ENCODE measurements at regions not wholly inside any gene's neighbourhood (a gene's known extent, or its start where the extent isn't known, plus 50 kb on each side); places are given as distances from the start of the nearest gene placed in this dataset.
A peak's percentile ranks its signal among the peaks of the same experiment; 100 is the strongest.
"Not testable (repeated sequence)": the region's sequence is repeated elsewhere in the genome, so short reads cannot be mapped to it uniquely, and the experiment has no call there.

DNA sequence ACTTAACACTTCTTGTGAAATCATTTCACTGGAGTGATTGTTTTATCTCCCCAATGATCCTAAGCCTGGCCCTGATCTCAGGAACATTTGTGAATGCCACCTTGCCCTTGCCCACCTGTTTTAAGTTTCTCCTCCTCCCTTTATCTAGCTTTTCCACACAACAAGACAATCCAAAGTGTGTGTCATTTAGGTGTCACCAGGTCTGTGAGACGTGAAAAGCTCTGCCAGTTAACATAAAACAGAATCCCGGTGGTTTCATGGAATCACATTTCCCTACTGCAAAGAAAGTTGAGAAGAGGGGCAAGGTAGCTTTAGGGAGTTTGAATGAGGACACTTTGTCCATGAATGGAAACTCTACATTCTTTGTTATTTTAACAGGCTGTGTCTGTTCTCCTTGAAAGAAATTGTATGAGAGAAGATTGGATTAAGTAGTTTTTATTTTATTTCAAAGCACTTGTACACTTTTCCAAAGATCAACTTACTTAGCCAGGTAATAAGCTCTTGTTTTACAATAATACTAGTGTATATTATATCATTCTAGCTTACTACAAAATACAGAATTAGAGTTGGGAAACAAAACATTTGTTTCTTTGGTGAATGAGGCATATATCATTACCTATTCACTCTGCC is 239.0 kb downstream of the ISL1 start:
- H3K4me1 ChIP-seq: no peaks in the 10 kb centered on the region
- H3K27ac ChIP-seq: no peak overlapping the region
- DNase-seq (no peak), ATAC-seq (no peak)
- H3K36me3 ChIP-seq: no peaks in the 10 kb centered on the region
- peaks cover 0 to 2% of the 10 kb centered on the region in 2 donors for H3K9me3 ChIP-seq
- intact Hi-C loops (cut with DNase I): no loop called here
- no peak overlapping the region for H3K4me3 ChIP-seq
- H3K27me3 ChIP-seq: no peaks in the 10 kb centered on the region
- TF ChIP-seq, protein P1, sequence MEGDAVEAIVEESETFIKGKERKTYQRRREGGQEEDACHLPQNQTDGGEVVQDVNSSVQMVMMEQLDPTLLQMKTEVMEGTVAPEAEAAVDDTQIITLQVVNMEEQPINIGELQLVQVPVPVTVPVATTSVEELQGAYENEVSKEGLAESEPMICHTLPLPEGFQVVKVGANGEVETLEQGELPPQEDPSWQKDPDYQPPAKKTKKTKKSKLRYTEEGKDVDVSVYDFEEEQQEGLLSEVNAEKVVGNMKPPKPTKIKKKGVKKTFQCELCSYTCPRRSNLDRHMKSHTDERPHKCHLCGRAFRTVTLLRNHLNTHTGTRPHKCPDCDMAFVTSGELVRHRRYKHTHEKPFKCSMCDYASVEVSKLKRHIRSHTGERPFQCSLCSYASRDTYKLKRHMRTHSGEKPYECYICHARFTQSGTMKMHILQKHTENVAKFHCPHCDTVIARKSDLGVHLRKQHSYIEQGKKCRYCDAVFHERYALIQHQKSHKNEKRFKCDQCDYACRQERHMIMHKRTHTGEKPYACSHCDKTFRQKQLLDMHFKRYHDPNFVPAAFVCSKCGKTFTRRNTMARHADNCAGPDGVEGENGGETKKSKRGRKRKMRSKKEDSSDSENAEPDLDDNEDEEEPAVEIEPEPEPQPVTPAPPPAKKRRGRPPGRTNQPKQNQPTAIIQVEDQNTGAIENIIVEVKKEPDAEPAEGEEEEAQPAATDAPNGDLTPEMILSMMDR (IDR thresholded peaks at IDR 0.05): no peak

DNA sequence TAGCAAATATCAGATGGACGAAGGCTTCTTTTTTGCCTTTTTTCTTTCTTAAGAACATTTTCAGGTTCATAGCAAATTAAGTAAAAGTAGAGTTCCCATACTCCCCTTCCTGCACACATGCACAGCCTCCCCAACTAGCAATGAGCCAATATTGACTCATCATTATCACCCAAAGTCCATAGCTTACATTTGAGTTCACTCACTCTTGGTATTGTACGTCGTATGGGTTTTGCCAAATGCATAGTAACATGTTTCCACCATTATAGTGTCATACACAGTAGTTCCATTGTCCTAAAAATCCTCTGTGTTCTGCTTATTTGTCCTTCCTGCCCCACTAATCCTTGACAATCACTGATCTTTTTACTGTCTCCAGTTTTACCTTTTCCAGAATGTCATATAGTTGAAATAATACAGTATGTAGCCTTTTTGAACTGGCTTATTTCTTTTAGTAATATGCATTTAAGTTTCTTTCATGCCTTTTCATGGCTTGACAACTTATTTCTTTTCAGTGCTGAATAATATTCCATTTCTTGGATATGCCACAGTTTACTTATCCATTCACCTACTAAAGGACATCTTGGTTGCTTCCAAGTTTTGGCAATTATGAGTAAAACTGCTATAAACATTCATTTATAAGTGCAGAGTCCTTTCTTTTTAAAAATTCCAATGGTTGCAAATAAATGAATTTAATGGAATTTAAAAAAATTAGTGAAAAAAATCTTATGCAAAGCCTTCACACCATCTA is 242.1 kb downstream of the ISL1 start:
- intact Hi-C loops (cut with DNase I): no loop called here
- no peak for ATAC-seq
- no peaks in the 10 kb centered on the region for H3K4me1 ChIP-seq

DNA sequence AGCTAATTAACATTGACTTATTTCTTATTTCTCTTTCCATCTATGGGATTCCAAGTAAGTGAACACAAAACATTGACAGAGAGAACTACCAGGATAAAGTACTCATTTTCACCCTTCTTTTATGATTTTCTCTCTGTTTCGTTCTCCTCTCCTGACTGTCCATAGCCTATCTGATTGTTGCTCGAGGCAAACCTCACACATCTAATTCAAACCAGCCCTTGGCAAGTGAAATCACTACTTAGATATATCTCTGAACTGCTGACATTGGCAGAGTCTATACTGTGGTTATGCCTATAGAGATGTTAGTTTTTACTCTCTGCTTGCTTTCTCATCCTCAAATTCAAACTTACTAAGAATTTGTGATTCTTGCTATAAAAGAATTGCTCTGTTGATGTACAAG is 248.8 kb downstream of the ISL1 start:
- Histone ChIP-seq H3K27me3 (no peaks in the 10 kb centered on the region), H3K36me3 (no peaks in the 10 kb centered on the region), H3K4me1 (no peaks in the 10 kb centered on the region), H3K9me3 (peaks cover 0 to 10% of the 10 kb centered on the region in 2 donors), H3K27ac (no peak overlapping the region), H3K4me3 (no peak overlapping the region)
- no peak for ATAC-seq
- intact Hi-C loops (cut with DNase I): no loop called here
- no peak for DNase-seq
- TF ChIP-seq, protein P1 (IDR thresholded peaks at IDR 0.05): no peak

More for the DNA sequence above, 242.1 kb downstream of the ISL1 start:
- Histone ChIP-seq H3K27me3 (no peaks in the 10 kb centered on the region), H3K27ac (no peak overlapping the region), H3K4me3 (no peak overlapping the region), H3K9me3 (peaks cover 0 to 5% of the 10 kb centered on the region in 2 donors), H3K36me3 (no peaks in the 10 kb centered on the region)
- no peak for DNase-seq
- TF ChIP-seq, protein P1 (IDR thresholded peaks at IDR 0.05): no peak

DNA sequence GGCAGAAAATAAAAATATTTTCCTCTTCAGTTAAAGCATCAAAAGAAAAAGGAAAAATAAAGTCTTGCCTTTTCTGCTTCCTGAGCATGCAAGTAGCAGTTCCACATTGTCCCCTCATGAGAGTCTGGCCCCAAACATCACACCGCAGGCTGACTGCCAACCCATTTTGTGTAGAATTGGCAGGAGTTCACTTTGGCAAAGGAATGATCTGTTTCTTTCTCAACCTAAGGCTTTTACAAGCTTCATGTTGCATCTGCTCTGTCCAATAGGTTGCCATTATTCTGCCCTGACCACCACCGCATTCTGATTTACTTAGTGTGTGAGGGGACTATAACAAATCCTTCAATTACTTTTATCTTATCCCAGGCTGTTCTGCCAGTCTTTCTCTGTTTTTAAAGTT is 249.5 kb downstream of the ISL1 start:
- intact Hi-C loops (cut with DNase I): no loop called here
- no peak overlapping the region for H3K4me3 ChIP-seq
- H3K36me3 ChIP-seq: no peaks in the 10 kb centered on the region
- TF ChIP-seq, protein P1 (IDR thresholded peaks at IDR 0.05): no peak
- no peak overlapping the region for H3K27ac ChIP-seq
- H3K27me3 ChIP-seq: no peaks in the 10 kb centered on the region
- H3K4me1 ChIP-seq: no peaks in the 10 kb centered on the region
- H3K9me3 ChIP-seq: peaks cover 0 to 10% of the 10 kb centered on the region in 2 donors
- DNase-seq (peak in 2 of 4 donors; percentile 42 to 73), ATAC-seq (no peak)

DNA sequence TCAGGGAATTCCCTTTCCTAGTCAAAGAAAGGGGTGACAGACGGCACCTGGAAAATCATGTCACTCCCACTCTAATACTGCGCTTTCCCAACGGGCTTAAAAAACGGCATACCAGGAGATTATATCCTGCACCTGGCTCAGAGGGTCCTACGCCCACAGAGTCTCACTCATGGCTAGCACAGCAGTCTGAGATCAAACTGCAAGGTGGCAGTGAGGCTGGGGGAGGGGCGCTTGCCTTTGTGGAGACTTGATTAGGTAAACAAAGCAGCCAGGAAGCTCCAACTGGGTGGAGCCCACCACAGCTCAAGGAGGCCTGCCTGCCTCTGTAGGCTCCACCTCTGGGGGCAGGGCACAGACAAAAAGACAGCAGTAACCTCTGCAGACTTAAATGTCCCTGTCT is 253.7 kb downstream of the ISL1 start:
- intact Hi-C loops (cut with DNase I): not testable (repeated sequence)

More for the DNA sequence above, 253.7 kb downstream of the ISL1 start:
- not testable (repeated sequence) for H3K36me3 ChIP-seq, DNase-seq, ATAC-seq, H3K9me3 ChIP-seq, H3K4me3 ChIP-seq, H3K27ac ChIP-seq, H3K4me1 ChIP-seq, H3K27me3 ChIP-seq
